Thoracic aorta (tissue), 2 donors: ENCODE measurements at regions not wholly inside any gene's neighbourhood (a gene's known extent, or its start where the extent isn't known, plus 50 kb on each side); places are given as distances from the start of the nearest gene placed in this dataset.

Source experiments
- ATAC-seq: fragments of 150-250 bp; one replicate; pipeline ENCODE4 v1.8.0; 2017; ENCODE audit warnings: low read depth; ENCODE audit not compliant: insufficient number of reproducible peaks, low FRiP score
- DNase-seq: peaks from one replicate; pipeline ENCODE4 v3.0.0-alpha.2; 2020; ENCODE audit warnings: low spot score
- H3K27ac ChIP-seq, 2 donors: fragments of 200-600 bp; sonication (generic); 1 replicate in 1 of 2; 2 replicates in 1 of 2; pipeline ENCODE4 v1.5.1; 2016; ENCODE audit warnings: mild to moderate bottlenecking in 2 of 2, moderate library complexity in 2 of 2
- H3K27me3 ChIP-seq: fragments of 200-600 bp; sonication (generic); replicated peaks from 2 replicates; pipeline ENCODE4 v1.6.0; 2016; ENCODE audit warnings: mild to moderate bottlenecking; ENCODE audit not compliant: insufficient read depth
- H3K36me3 ChIP-seq: fragments of 200-600 bp; sonication (generic); one replicate; pipeline ENCODE4 v1.5.1; 2016
- H3K4me1 ChIP-seq, 2 donors: fragments of 200-600 bp; sonication (generic); 1 replicate in 1 of 2; 2 replicates in 1 of 2; pipeline versions ENCODE4 v1.5.1 to v1.6.0; 2016; ENCODE audit warnings: low read depth in 2 of 2, mild to moderate bottlenecking in 1 of 2; ENCODE audit not compliant: control insufficient read depth in 1 of 2
- H3K4me3 ChIP-seq: fragments of 200-600 bp; sonication (generic); 2 replicates; pipeline ENCODE4 v1.5.1; 2016; ENCODE audit warnings: mild to moderate bottlenecking
- H3K9me3 ChIP-seq: fragments of 200-600 bp; sonication (generic); 2 replicates; pipeline ENCODE4 v1.5.1; 2016
- CTCF ChIP-seq: fragments of 200-600 bp; sonication (generic); IDR thresholded peaks from one replicate; pipeline ENCODE4 v1.5.1; 2019; ENCODE audit warnings: antibody characterized with exemption

- H3K4me1 ChIP-seq = no peaks in the 10 kb centered on the region
- ATAC-seq = no peak
- H3K27ac ChIP-seq = no peak overlapping the region
- no peaks in the 10 kb centered on the region for H3K9me3 ChIP-seq
- H3K36me3 ChIP-seq = no peaks in the 10 kb centered on the region
- H3K27me3 ChIP-seq = no peaks in the 10 kb centered on the region
- TF ChIP-seq CTCF = no peak
- no peak for DNase-seq
- no peak overlapping the region for H3K4me3 ChIP-seq
These were observed 383.5 kb upstream of the VWC2 start for GRCh38 chr7:49389871-49390479.

- no peak for DNase-seq
- Histone ChIP-seq H3K27ac (no peak overlapping the region), H3K36me3 (no peaks in the 10 kb centered on the region), H3K9me3 (no peaks in the 10 kb centered on the region), H3K4me3 (no peak overlapping the region), H3K4me1 (no peaks in the 10 kb centered on the region), H3K27me3 (no peaks in the 10 kb centered on the region)
- TF ChIP-seq CTCF = no peak
- no peak for ATAC-seq
These were observed 377.2 kb upstream of the VWC2 start for GRCh38 chr7:49396229-49396628.

GRCh38 chr7:49397750-49398149 is 375.7 kb upstream of the VWC2 start:
- H3K36me3 ChIP-seq = no peaks in the 10 kb centered on the region
- H3K4me1 ChIP-seq = no peaks in the 10 kb centered on the region
- no peaks in the 10 kb centered on the region for H3K27me3 ChIP-seq
- no peak for TF ChIP-seq CTCF
- H3K27ac ChIP-seq = no peak overlapping the region
- DNase-seq = no peak
- ATAC-seq = no peak
- H3K4me3 ChIP-seq = no peak overlapping the region
- H3K9me3 ChIP-seq = no peaks in the 10 kb centered on the region

GRCh38 chr7:49398236-49398635 is 375.2 kb upstream of the VWC2 start:
- ATAC-seq = no peak
- no peak for DNase-seq
- Histone ChIP-seq H3K4me3 (no peak overlapping the region), H3K9me3 (no peaks in the 10 kb centered on the region), H3K27ac (no peak overlapping the region), H3K27me3 (no peaks in the 10 kb centered on the region), H3K36me3 (no peaks in the 10 kb centered on the region), H3K4me1 (no peaks in the 10 kb centered on the region)
- TF ChIP-seq CTCF = no peak

- no peaks in the 10 kb centered on the region for H3K36me3 ChIP-seq
- ATAC-seq = no peak
- no peaks in the 10 kb centered on the region for H3K9me3 ChIP-seq
- H3K27ac ChIP-seq = no peak overlapping the region
- no peak for TF ChIP-seq CTCF
- DNase-seq = no peak
- H3K27me3 ChIP-seq = no peaks in the 10 kb centered on the region
- H3K4me3 ChIP-seq = no peak overlapping the region
- no peaks in the 10 kb centered on the region for H3K4me1 ChIP-seq
These were observed 374.7 kb upstream of the VWC2 start for GRCh38 chr7:49398746-49399145.
